Naive thymus-derived CD8-positive, alpha-beta T cell (primary cell): ENCODE measurements at regions not wholly inside any gene's neighbourhood (a gene's known extent, or its start where the extent isn't known, plus 50 kb on each side); places are given as distances from the start of the nearest gene placed in this dataset.
"Not testable (repeated sequence)": the region's sequence is repeated elsewhere in the genome, so short reads cannot be mapped to it uniquely, and the experiment has no call there.

Source experiments
- ATAC-seq, 2 donors: fragments of 150-1000 bp; cut with Tn5 transposase in 1 of 2; sonication (Bioruptor Pico), chemical (Tn5 transposase) in 1 of 2; 1 replicate in 1 of 2; 2 replicates in 1 of 2; pipeline ENCODE4 v1.10.0; 2021; ENCODE audit warnings: mild to moderate bottlenecking in 2 of 2, moderate library complexity in 2 of 2
- POLR2A ChIA-PET: fragments of 350-600 bp; sonication (Branson Sonifier 250); formaldehyde crosslinking; loops from one replicate; lab custom pipeline; 2021; ENCODE audit warnings: antibody characterized with exemption; lab: Charles Lee
- DNase-seq, 10 donors: peaks; one replicate each; pipeline versions ENCODE4 v3.0.0 to v3.0.0-alpha.2; 2020 to 2022
- H3K27ac Mint-ChIP-seq, 10 donors: one replicate each; pipeline ENCODE4 v1.8.0; 2020 to 2022; ENCODE audit warnings: mild to moderate bottlenecking in 10 of 10, mixed read lengths in 10 of 10, moderate library complexity in 4 of 10, inconsistent platforms in 1 of 10
- H3K27me3 Mint-ChIP-seq, 5 donors: one replicate each; pipeline ENCODE4 v1.8.0; 2021 to 2022; ENCODE audit warnings: mixed read lengths in 5 of 5
- H3K36me3 Mint-ChIP-seq, 3 donors: one replicate each; pipeline ENCODE4 v1.8.0; 2020 to 2022; ENCODE audit warnings: mixed read lengths in 3 of 3, mild to moderate bottlenecking in 2 of 3, inconsistent platforms in 1 of 3
- H3K4me1 Mint-ChIP-seq, 4 donors: one replicate each; pipeline ENCODE4 v1.8.0; 2021 to 2022; ENCODE audit warnings: mixed read lengths in 4 of 4
- H3K4me3 Mint-ChIP-seq, 10 donors: one replicate each; pipeline ENCODE4 v1.8.0; 2020 to 2022; ENCODE audit warnings: mild to moderate bottlenecking in 10 of 10, mixed read lengths in 10 of 10, moderate library complexity in 6 of 10, inconsistent platforms in 1 of 10
- H3K9me3 Mint-ChIP-seq, 9 donors: one replicate each; pipeline ENCODE4 v1.8.0; 2020 to 2022; ENCODE audit warnings: mixed read lengths in 9 of 9, mild to moderate bottlenecking in 3 of 9, inconsistent platforms in 1 of 9, moderate library complexity in 1 of 9

DNA sequence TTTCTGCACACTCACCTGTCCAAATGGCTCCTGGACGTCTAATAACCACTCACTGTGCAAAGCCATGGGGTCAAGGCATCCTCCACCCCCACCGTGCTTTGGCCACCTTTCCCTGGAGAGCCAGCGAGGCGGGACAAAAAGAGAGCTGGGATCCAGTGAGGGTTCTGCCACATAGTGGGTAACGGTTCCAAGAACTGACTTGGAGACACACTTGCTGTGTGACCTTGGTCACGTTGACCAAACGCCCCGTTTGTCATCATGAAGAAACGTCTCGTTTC lies 287.2 kb downstream of the TFAP2C start:
- Mint-ChIP-seq H3K4me3 (no peak overlapping the region), H3K36me3 (no peaks in the 10 kb centered on the region), H3K27ac (no peak overlapping the region), H3K4me1 (peaks cover 0 to 2% (median 0%) of the 10 kb centered on the region in 4 donors), H3K27me3 (peaks cover 2 to 23% (median 15%) of the 10 kb centered on the region in 5 donors), H3K9me3 (peaks cover 0 to 6% (median 0%) of the 10 kb centered on the region in 9 donors)
- no peak for ATAC-seq
- DNase-seq = no peak
- POLR2A ChIA-PET = no interaction called here

DNA sequence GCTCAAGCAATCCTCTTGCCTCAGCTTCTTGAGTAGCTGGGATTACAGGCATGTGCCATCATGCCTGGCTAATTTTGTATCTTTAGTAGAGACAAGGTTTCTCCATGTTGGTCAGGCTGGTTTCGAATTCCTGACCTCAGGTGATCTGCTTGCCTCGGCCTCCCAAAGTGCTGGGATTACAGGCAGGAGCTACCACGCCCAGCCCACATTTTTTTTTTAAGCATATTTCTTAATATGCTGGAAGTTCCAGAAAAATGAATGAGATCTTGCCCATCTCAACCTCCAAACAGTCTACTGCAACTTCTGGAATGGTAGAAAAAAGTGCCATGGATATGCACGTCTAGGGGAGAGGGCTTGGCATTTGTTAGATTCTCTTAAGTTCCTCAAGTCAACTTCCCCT lies 290.9 kb downstream of the TFAP2C start:
- POLR2A ChIA-PET = not testable (repeated sequence)

DNA sequence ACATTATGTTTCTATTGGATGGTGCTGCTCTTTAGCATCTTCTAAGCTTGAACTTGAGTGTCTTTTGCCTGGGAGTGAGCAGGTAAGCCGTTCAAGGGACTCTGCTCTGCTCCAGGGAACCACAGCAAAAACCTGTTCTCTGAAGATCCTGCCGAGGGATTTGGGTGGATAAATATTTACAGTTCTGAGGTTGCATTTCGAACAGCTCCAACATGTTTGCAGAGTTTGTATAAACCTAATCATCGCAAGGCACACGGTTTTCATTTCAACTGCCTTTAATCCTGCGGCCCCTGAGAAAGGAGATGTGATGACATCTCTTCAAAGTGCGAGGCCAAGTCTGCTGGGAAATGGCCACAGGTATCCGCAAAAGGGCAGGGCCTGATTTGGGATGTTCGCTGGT lies 293.4 kb downstream of the TFAP2C start:
- H3K9me3 Mint-ChIP-seq = peaks cover 0 to 7% (median 0%) of the 10 kb centered on the region in 9 donors
- peaks cover 20 to 64% (median 47%) of the 10 kb centered on the region in 5 donors for H3K27me3 Mint-ChIP-seq
- no peak for DNase-seq
- no peak for ATAC-seq
- H3K4me3 Mint-ChIP-seq = no peak overlapping the region
- H3K27ac Mint-ChIP-seq = peak overlapping the region in 1 of 10 donors; percentile 21
- POLR2A ChIA-PET = no interaction called here
- H3K4me1 Mint-ChIP-seq = peaks cover 0 to 10% (median 6%) of the 10 kb centered on the region in 4 donors
- no peaks in the 10 kb centered on the region for H3K36me3 Mint-ChIP-seq

More for the DNA sequence above, 290.9 kb downstream of the TFAP2C start:
- not testable (repeated sequence) for H3K4me3 Mint-ChIP-seq, H3K4me1 Mint-ChIP-seq, DNase-seq, H3K27ac Mint-ChIP-seq, H3K9me3 Mint-ChIP-seq, H3K36me3 Mint-ChIP-seq, ATAC-seq
- peaks cover 6 to 40% (median 29%) of the 10 kb centered on the region in 5 donors for H3K27me3 Mint-ChIP-seq

DNA sequence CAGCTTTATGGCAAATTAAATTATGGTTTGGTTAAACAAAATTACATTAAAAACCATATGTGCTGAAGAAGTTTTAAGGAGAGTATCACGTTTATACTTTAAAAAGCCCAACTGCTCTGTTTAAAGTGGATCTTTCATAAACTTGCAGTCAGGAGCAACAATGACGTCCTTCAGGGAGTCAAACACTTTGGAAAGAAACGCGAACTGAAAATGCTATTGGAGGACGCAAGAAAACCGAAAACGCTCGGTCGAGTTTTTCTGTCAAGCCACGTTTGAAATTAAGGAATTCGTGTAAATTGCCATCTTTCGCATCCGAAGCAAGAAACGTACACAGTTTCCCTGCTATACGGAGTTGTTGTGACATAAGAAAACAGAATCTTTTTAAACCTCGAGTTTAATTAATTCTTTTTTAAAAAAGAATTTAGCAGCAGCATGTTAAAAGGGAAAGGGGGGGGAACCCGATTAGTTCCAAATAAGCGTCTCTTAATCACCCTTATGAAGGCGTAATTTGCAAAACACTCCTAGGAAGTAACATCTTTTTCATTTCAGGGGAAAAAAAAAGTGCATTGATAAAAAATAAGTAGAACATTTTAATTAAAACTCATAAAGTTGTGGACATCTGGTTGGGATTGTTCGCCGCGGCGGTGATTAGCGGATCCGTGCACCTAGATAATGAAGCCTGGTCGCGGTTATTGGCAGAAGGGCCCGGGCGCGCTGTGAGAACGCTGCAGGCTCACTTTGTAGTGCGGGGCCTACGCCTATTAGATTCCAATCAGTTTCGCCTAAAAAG lies 295.4 kb downstream of the TFAP2C start:
- peaks cover 0 to 4% (median 0%) of the 10 kb centered on the region in 9 donors for H3K9me3 Mint-ChIP-seq
- peaks cover 32 to 83% (median 62%) of the 10 kb centered on the region in 5 donors for H3K27me3 Mint-ChIP-seq
- DNase-seq (no peak), ATAC-seq (no peak)
- peaks cover 0 to 10% (median 6%) of the 10 kb centered on the region in 4 donors for H3K4me1 Mint-ChIP-seq
- H3K36me3 Mint-ChIP-seq = peaks cover 0 to under 1% (median 0%) of the 10 kb centered on the region in 3 donors
- POLR2A ChIA-PET = no interaction called here
- no peak overlapping the region for H3K27ac Mint-ChIP-seq
- H3K4me3 Mint-ChIP-seq = peak overlapping the region in 1 of 10 donors; percentile 31

DNA sequence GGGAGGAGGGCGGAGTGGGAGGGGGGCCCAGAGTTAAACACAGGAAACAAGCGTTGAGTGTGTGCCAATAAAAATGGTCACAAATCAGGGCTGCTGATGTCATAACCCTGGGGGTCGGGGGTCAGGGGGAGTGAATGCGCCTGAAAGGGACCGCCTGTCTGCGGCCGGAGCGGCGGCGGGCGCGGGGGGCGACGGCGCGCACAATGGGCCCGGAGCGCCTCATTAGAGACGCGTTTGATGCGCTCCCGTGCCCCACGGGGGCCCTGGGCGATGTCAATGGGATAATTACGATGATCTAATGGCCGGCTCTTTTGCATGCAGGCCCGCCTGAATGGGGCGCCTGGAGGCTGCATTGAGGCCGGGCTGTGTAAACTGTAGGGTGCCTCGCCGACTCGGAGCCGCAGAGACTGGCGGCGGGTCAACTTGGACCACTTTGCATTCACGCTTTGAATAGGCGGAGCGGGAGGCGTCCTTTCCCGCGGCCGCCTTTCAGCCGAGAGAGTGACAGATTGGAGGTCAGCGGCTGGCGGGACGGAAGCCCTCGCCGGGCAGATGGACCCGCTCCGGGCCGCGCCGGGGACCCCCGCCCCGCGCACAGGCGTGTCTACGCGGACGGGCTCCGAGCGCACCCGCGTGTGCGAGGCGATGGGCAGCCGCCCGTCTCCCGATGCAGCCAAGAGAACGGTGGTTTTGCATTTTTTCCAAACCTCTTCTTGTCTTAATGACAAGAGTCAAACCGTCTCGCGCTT lies 296.1 kb downstream of the TFAP2C start:
- Mint-ChIP-seq H3K36me3 (peaks cover 0 to 5% (median 0%) of the 10 kb centered on the region in 3 donors), H3K27me3 (peaks cover 36 to 91% (median 67%) of the 10 kb centered on the region in 5 donors), H3K9me3 (peaks cover 0 to 4% (median 0%) of the 10 kb centered on the region in 9 donors), H3K4me1 (peaks cover 0 to 10% (median 6%) of the 10 kb centered on the region in 4 donors), H3K4me3 (peak overlapping the region in 4 of 10 donors; percentile 13 to 36 (median 24)), H3K27ac (no peak overlapping the region)
- POLR2A ChIA-PET = no interaction called here
- ATAC-seq (no peak), DNase-seq (no peak)

DNA sequence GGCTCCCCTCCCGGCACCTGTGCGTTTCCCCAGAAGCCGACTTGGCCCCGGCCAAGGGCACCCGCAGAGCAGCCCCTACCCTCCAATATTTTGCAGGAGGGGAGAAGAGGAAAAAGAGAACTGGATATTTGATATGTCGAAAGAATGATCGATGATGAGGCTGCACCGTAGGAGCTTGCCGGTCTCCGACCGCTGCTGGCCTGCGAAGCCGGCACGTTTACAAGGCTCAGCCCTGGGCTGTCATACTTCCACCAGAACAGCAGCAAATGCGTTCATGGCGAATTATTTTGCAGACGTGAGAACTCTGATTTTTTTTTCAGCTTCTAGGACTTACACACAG lies 296.7 kb downstream of the TFAP2C start:
- DNase-seq = no peak
- peaks cover 37 to 95% (median 71%) of the 10 kb centered on the region in 5 donors for H3K27me3 Mint-ChIP-seq
- no peak overlapping the region for H3K4me3 Mint-ChIP-seq
- H3K9me3 Mint-ChIP-seq = peaks cover 0 to 7% (median 0%) of the 10 kb centered on the region in 9 donors
- ATAC-seq = no peak
- peaks cover 0 to 10% (median 6%) of the 10 kb centered on the region in 4 donors for H3K4me1 Mint-ChIP-seq
- H3K36me3 Mint-ChIP-seq = peaks cover 0 to 5% (median 0%) of the 10 kb centered on the region in 3 donors
- no peak overlapping the region for H3K27ac Mint-ChIP-seq
- POLR2A ChIA-PET = no interaction called here

DNA sequence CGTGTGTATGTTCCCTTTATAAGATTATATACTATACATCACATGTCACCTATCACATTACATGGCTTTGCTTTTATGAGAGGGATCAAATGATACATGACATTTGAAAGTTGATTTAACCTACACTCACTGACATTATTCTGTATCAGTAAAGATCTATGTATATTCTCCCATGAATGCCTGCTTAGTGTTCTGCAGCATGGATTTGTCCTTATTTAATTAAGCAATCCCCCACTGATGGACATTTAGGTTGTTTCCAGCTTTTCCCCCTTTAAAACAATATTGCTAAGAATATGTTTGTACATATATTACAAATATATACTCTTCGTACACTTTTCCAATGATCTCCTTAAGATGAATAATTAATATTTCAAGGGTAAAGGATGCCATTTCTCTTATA lies 297.4 kb downstream of the TFAP2C start:
- ATAC-seq (no peak), DNase-seq (no peak)
- peaks cover 37 to 91% (median 70%) of the 10 kb centered on the region in 5 donors for H3K27me3 Mint-ChIP-seq
- peaks cover 0 to 5% (median 0%) of the 10 kb centered on the region in 3 donors for H3K36me3 Mint-ChIP-seq
- no peak overlapping the region for H3K27ac Mint-ChIP-seq
- H3K4me3 Mint-ChIP-seq = peak overlapping the region in 2 of 10 donors; percentile 11 to 24
- H3K9me3 Mint-ChIP-seq = peaks cover 0 to 7% (median 0%) of the 10 kb centered on the region in 9 donors
- peaks cover 0 to 10% (median 6%) of the 10 kb centered on the region in 4 donors for H3K4me1 Mint-ChIP-seq
- POLR2A ChIA-PET = no interaction called here

DNA sequence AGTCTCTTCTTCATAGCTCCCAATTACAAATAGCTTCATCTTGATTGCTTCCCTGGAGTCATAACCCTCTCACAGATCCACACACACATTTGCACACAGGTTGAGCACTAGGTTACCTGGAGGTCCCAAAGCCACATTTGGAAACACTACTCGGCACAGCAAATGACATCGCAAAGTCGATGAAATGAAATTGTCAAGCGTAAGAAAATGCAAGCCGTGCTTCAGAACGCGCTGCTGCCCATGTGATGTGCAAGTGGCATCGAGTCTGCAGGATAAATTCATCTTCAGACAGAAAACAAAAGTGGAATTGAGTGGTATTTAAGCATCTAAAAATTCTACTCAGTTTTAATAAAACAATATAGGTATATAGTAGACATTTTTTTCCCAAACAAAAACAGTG lies 298.0 kb downstream of the TFAP2C start:
- ATAC-seq (no peak), DNase-seq (no peak)
- Mint-ChIP-seq H3K27me3 (peaks cover 36 to 85% (median 65%) of the 10 kb centered on the region in 5 donors), H3K9me3 (peaks cover 0 to 7% (median 0%) of the 10 kb centered on the region in 9 donors), H3K4me1 (peaks cover 0 to 10% (median 6%) of the 10 kb centered on the region in 4 donors), H3K4me3 (no peak overlapping the region), H3K36me3 (peaks cover 0 to 5% (median 0%) of the 10 kb centered on the region in 3 donors), H3K27ac (no peak overlapping the region)
- POLR2A ChIA-PET = no interaction called here

DNA sequence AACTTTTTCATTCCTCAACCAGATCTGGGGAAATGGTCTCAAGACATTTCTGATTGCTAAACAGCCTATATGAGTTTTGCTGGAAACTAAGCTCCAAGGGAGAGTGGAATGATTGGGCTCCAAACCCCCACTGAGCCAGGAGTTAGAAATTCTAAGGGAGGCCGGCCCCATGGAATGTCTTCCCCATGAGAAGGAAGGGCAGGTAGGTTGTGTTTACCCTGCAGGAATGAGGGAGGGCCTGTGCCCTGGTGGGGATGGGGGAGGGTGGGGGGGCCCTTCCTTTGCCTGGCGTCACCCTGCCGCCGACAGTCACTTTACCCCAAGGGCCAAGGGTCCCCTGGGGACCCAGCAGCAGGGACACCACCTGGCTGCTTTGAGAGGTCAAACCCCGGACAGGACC lies 298.9 kb downstream of the TFAP2C start:
- Mint-ChIP-seq H3K36me3 (peaks cover 0 to 5% (median 0%) of the 10 kb centered on the region in 3 donors), H3K4me1 (peaks cover 0 to 10% (median 6%) of the 10 kb centered on the region in 4 donors), H3K27ac (no peak overlapping the region), H3K9me3 (peaks cover 0 to 7% (median 0%) of the 10 kb centered on the region in 9 donors), H3K27me3 (peaks cover 39 to 76% (median 58%) of the 10 kb centered on the region in 5 donors), H3K4me3 (no peak overlapping the region)
- ATAC-seq = no peak
- DNase-seq = no peak
- POLR2A ChIA-PET = no interaction called here

DNA sequence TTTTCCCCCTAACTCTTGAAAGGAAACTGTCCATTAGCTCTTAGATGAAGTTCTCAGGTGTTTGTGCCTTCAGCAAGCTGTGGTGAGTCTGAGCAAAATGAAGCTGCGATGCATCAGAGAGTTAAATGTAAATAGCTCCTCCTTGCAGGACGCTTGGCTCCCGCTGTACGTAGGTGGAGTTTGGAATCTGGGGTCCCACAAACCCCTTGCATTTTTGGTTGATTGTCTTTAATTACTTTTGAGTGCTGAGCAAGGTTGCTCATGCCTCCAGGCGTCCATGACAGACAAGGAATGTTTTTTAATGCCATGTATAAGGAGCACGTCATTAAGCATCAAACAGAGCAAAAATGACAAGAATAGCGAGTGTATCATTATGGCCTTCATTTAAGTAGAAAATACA lies 300.5 kb downstream of the TFAP2C start:
- peaks cover 40 to 64% (median 50%) of the 10 kb centered on the region in 5 donors for H3K27me3 Mint-ChIP-seq
- ATAC-seq (no peak), DNase-seq (no peak)
- H3K27ac Mint-ChIP-seq = no peak overlapping the region
- H3K9me3 Mint-ChIP-seq = peaks cover 0 to 7% (median 0%) of the 10 kb centered on the region in 9 donors
- no peak overlapping the region for H3K4me3 Mint-ChIP-seq
- POLR2A ChIA-PET = no interaction called here
- peaks cover 0 to 5% (median 0%) of the 10 kb centered on the region in 3 donors for H3K36me3 Mint-ChIP-seq
- peaks cover 0 to 9% (median 4%) of the 10 kb centered on the region in 4 donors for H3K4me1 Mint-ChIP-seq

DNA sequence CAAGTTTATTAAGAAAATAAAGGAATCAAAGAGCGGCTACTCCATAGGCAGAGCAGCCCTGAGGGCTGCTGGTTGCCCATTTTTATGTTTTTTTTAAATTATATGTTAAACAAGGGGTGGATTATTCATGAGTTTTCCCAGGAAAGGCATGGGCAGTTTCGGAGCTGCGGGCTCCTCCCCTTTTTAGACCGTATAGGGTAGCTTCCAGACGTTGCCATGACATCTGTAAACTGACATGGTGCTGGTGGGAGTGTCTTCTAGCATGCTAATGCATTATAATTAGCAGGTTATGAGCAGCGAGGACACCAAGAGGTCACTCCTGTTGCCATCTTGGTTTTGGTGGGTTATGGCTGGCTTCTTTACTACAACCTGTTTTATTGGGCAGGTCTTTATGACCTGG lies 301.8 kb downstream of the TFAP2C start:
- DNase-seq = no peak
- peak overlapping the region in 1 of 10 donors; percentile 18 for H3K27ac Mint-ChIP-seq
- peaks cover 0 to 4% (median 0%) of the 10 kb centered on the region in 4 donors for H3K4me1 Mint-ChIP-seq
- no peak overlapping the region for H3K4me3 Mint-ChIP-seq
- no peak for ATAC-seq
- POLR2A ChIA-PET = no interaction called here
- peaks cover 32 to 62% (median 45%) of the 10 kb centered on the region in 5 donors for H3K27me3 Mint-ChIP-seq
- peaks cover 0 to 5% (median 0%) of the 10 kb centered on the region in 3 donors for H3K36me3 Mint-ChIP-seq
- H3K9me3 Mint-ChIP-seq = peaks cover 0 to 5% (median 0%) of the 10 kb centered on the region in 9 donors

DNA sequence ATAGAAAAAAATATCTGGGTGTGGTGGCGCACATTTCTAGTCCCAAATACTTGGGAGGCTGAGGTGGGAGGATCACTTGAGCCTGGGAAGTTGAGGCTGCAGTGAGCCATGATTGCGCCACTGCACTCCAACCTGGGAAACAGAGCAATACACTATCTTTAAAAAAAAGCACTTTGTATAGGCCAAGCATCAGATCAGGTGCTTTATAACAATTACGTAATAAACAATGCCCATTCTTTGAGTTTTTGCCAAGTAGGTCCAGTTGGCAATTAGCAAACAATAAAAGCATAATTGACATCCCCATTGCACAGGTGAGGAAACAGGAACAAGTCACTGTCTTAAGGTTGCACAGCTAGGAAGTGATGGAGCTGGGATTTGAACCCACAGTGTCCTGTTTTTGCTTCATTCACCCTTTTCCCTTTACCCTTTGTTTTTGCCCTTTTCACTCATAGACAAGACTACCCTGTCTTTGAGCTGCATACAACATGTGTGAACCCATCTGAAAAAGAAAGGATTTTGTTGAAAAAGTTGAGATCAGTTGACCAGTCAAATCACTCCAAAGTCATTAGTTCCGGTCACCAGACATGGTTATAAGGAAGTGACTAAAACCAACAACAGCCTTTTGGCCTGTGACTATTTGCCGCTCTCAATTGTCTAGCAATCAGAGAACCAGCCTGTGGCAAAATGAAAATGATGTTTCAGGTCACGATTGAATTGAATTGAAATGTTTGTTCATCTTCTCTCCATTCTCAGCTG lies 303.6 kb downstream of the TFAP2C start:
- Mint-ChIP-seq H3K4me3 (no peak overlapping the region), H3K36me3 (peaks cover 0 to 5% (median 0%) of the 10 kb centered on the region in 3 donors), H3K27me3 (peaks cover 16 to 45% (median 26%) of the 10 kb centered on the region in 5 donors), H3K27ac (no peak overlapping the region), H3K9me3 (peaks cover 0 to 3% (median 0%) of the 10 kb centered on the region in 9 donors), H3K4me1 (no peaks in the 10 kb centered on the region)
- POLR2A ChIA-PET = no interaction called here
- ATAC-seq = no peak
- no peak for DNase-seq
